Uterus (tissue), 3 donors: ENCODE measurements at regions not wholly inside any gene's neighbourhood (a gene's known extent, or its start where the extent isn't known, plus 50 kb on each side); places are given as distances from the start of the nearest gene placed in this dataset.
"Not testable (repeated sequence)": the region's sequence is repeated elsewhere in the genome, so short reads cannot be mapped to it uniquely, and the experiment has no call there.

Experiments used
- DNase-seq, 2 donors: peaks; one replicate each; pipeline ENCODE4 v3.0.0-alpha.2; 2019 to 2020
- H3K27ac ChIP-seq, 2 donors: fragments of 200-600 bp; sonication (generic); 1 replicate in 1 of 2; 2 replicates in 1 of 2; pipeline ENCODE4 v1.5.1; 2016 to 2018
- H3K27me3 ChIP-seq, 2 donors: fragments of 200-600 bp; sonication (generic); one replicate each; pipeline ENCODE4 v1.5.1; 2018 to 2019; ENCODE audit warnings: control low read depth in 1 of 2
- H3K36me3 ChIP-seq, 2 donors: fragments of 200-600 bp; sonication (generic); one replicate each; pipeline ENCODE4 v1.5.1; 2019; ENCODE audit warnings: control low read depth in 1 of 2
- H3K4me1 ChIP-seq, 2 donors: fragments of 200-600 bp; sonication (generic); one replicate each; pipeline ENCODE4 v1.5.1; 2018 to 2019; ENCODE audit warnings: control low read depth in 1 of 2
- H3K4me3 ChIP-seq, 2 donors: fragments of 200-600 bp; sonication (generic); 1 replicate in 1 of 2; 2 replicates in 1 of 2; pipeline ENCODE4 v1.5.1; 2018 to 2019; ENCODE audit warnings: mild to moderate bottlenecking in 1 of 2
- H3K9me3 ChIP-seq, 2 donors: fragments of 200-600 bp; sonication (generic); one replicate each; pipeline ENCODE4 v1.5.1; 2019; ENCODE audit warnings: control low read depth in 1 of 2
- CTCF ChIP-seq, 4 experiments: fragments of 200-600 bp in 2 of 4; fragments of 450-650 bp in 2 of 4; sonication (generic) in 2 of 4; IDR thresholded peaks; one replicate each; pipeline ENCODE4 v1.5.1; 2016 to 2019; ENCODE audit warnings: antibody characterized with exemption in 4 of 4, mild to moderate bottlenecking in 2 of 4, moderate library complexity in 1 of 4
- POLR2A ChIP-seq, 2 donors: fragments of 450-650 bp; IDR thresholded peaks; one replicate each; pipeline ENCODE4 v1.6.1; 2016; ENCODE audit warnings: antibody characterized with exemption in 2 of 2, mild to moderate bottlenecking in 1 of 2, moderate library complexity in 1 of 2
- intact Hi-C: fragments of 100-400 bp; cut with DNase I; formaldehyde crosslinking; loops from one replicate; pipeline ENCODE4 v1.15.1; 2023; ENCODE audit warnings: low total_unique reads
- donor health status: DM: yes; HTN: yes; CAD: no.

DNA sequence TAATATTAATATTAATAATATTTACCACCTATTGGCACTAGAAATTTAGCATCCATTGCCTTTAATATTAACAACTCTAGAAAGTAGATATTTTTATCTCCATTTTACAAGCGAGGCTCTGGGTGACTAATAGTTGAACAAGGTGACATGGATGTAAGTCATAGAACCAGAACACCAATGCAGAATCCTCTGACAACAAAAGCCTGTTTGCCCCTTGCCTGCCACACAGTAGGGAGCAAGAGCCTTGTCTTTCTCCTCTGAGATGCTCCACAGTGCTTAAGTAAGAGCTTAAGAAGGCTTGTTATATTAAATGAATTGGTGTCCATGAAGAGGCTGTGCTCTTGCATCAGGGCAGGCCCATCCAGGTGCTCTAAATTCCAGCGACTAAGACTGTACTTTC, 51.2 kb upstream of the LBX1 start:
- TF ChIP-seq POLR2A (IDR thresholded peaks at IDR 0.05) (no peak), CTCF (IDR thresholded peaks at IDR 0.05) (no peak)
- H3K27me3 ChIP-seq = peaks cover 0 to 6% of the 10 kb centered on the region in 2 donors

DNA sequence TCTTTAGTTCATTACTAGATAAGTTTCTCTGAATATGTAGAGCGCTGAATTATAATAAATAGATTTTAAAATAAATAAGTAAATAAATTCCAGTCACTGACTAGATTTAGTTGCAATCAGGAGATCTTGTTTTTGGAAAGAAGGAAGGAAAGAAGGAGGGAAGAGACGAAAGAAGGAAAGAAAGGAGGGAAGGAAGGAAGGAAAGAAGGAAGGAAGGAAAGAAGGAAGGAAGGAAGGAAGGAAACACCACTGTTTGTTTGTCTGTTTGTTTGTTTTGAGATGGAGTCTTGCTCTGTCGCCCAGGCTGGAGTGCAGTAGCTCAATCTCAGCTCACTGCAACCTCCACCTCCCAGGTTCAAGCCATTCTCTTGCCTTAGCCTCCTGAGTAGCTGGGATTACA, 51.7 kb upstream of the LBX1 start:
- H3K4me3 ChIP-seq, H3K27ac ChIP-seq, H3K4me1 ChIP-seq, intact Hi-C loops, H3K9me3 ChIP-seq, DNase-seq, H3K36me3 ChIP-seq, H3K27me3 ChIP-seq: not testable (repeated sequence)

More for the DNA sequence above, 51.2 kb upstream of the LBX1 start:
- Histone ChIP-seq H3K27ac (no peak overlapping the region), H3K36me3 (no peaks in the 10 kb centered on the region), H3K4me3 (no peak overlapping the region), H3K4me1 (no peaks in the 10 kb centered on the region), H3K9me3 (no peaks in the 10 kb centered on the region)
- intact Hi-C loops = no loop called here
- no peak for DNase-seq

DNA sequence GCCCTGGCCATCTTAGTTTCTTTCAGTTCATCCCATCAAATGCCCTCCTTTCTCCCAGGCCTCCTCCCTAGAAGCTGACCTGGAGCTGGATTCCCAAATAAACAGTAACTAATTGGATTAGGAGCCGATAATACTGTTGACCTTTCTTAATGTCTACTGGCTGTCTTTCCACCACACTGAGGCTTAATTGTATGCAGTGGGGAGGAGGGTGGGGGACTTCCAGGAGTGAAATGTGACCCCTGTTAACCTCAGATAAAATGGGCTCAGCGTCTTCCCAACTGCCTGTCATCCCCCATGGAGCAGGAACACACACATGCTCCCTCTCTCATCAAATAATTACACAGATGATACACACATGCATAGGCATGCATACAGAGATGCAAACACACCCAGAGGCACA, 53.7 kb upstream of the LBX1 start:
- Histone ChIP-seq H3K4me1 (no peaks in the 10 kb centered on the region), H3K36me3 (no peaks in the 10 kb centered on the region), H3K27ac (no peak overlapping the region), H3K9me3 (no peaks in the 10 kb centered on the region), H3K27me3 (peaks cover 2 to 6% of the 10 kb centered on the region in 2 donors), H3K4me3 (no peak overlapping the region)
- intact Hi-C loops = no loop called here
- no peak for TF ChIP-seq CTCF (IDR thresholded peaks at IDR 0.05)
- no peak for TF ChIP-seq POLR2A (IDR thresholded peaks at IDR 0.05)
- no peak for DNase-seq

DNA sequence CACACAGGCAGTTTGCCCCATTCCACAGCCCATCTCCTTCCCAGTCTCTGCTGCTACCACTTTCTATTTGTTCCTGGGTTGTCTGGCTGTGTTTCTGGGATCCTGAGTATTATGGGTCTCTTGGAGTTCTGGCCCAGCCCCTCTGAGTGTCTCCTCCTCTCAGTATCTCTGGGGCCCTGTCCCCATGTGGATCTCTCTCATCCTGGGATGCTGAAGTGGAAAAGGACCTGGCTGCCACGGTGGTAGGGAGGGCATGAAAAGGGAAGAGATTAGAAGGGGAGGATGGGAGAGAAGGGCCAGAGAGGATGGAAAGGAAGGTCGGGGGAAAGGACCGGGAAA, 54.5 kb upstream of the LBX1 start:
- H3K4me3 ChIP-seq = no peak overlapping the region
- H3K4me1 ChIP-seq = no peaks in the 10 kb centered on the region
- DNase-seq = no peak
- no peaks in the 10 kb centered on the region for H3K9me3 ChIP-seq
- H3K27me3 ChIP-seq = peaks cover 6 to 9% of the 10 kb centered on the region in 2 donors
- H3K36me3 ChIP-seq = no peaks in the 10 kb centered on the region
- intact Hi-C loops = no loop called here
- TF ChIP-seq POLR2A (IDR thresholded peaks at IDR 0.05) (no peak), CTCF (IDR thresholded peaks at IDR 0.05) (no peak)
- no peak overlapping the region for H3K27ac ChIP-seq

GRCh38 chr10:101284101-101284743, 55.0 kb upstream of the LBX1 start:
- intact Hi-C loops = no loop called here
- no peaks in the 10 kb centered on the region for H3K36me3 ChIP-seq
- H3K9me3 ChIP-seq = no peaks in the 10 kb centered on the region
- no peak overlapping the region for H3K27ac ChIP-seq
- H3K27me3 ChIP-seq = peaks cover 6 to 9% of the 10 kb centered on the region in 2 donors
- DNase-seq = no peak
- no peak for TF ChIP-seq CTCF (IDR thresholded peaks at IDR 0.05)
- TF ChIP-seq POLR2A (IDR thresholded peaks at IDR 0.05) = no peak
- no peak overlapping the region for H3K4me3 ChIP-seq
- no peaks in the 10 kb centered on the region for H3K4me1 ChIP-seq
